ENCODE measurements at regions not wholly inside any gene's neighbourhood (a gene's known extent, or its start where the extent isn't known, plus 50 kb on each side); places are given as distances from the start of the nearest gene placed in this dataset.

DNA sequence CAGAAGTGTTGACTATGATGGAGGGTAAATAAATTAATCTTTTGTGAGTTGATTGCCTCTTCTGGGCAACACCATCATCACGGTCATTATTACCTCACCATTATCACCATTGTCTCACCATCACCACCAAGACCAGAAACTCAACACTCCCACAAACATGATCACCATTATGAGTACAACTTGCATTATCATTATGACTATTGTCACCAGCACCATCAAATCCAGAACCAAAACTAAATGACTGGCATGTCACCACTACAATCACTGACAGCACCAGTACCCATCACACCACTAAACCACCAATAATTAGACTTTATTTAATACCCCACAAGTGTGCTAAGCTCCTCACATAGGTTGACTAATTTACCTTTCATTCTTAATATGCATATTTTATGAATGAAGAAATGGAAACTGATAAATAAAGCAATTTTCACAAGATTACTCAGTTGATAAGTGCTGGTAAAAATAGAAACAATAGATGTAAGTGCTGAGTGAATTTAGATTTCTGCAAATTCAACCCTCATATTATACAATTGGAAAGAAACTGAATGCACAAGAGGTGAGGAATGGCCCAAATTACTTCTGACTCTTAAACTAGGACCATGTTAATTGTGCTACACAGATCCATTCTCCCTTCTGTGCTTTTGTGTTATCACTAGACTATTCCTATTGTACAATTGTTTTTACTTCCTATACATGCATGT lies 517.8 kb upstream of the PAPPA start:
- Histone ChIP-seq H3K4me3 (no peak overlapping the region), H3K4me1 (no peaks in the 10 kb centered on the region), H3K36me3 (no peaks in the 10 kb centered on the region), H3K9me3 (no peaks in the 10 kb centered on the region), H3K27me3 (no peaks in the 10 kb centered on the region), H3K27ac (no peak overlapping the region)
- ATAC-seq = no peak
- 22 to 28% methylated on average over 1 of the region's 1 CpG for WGBS, 2 donors
- no peak for TF ChIP-seq CTCF (IDR thresholded peaks at IDR 0.05)
- no peak for DNase-seq
- intact Hi-C loops (cut with DNase I) = no loop called here
- no peak for FAIRE-seq

- no peak for TF ChIP-seq CTCF (IDR thresholded peaks at IDR 0.05)
- FAIRE-seq (no peak), ATAC-seq (no peak), DNase-seq (no peak)
- intact Hi-C loops (cut with DNase I) = no loop called here
- Histone ChIP-seq H3K36me3 (no peaks in the 10 kb centered on the region), H3K4me3 (no peak overlapping the region), H3K27ac (no peak overlapping the region), H3K4me1 (no peaks in the 10 kb centered on the region), H3K9me3 (no peaks in the 10 kb centered on the region), H3K27me3 (no peaks in the 10 kb centered on the region)
- 38 to 52% methylated on average over 4 of the region's 4 CpGs for WGBS, 2 donors
Observed at GRCh38 chr9:115636596-115636995, 517.0 kb upstream of the PAPPA start.

DNA sequence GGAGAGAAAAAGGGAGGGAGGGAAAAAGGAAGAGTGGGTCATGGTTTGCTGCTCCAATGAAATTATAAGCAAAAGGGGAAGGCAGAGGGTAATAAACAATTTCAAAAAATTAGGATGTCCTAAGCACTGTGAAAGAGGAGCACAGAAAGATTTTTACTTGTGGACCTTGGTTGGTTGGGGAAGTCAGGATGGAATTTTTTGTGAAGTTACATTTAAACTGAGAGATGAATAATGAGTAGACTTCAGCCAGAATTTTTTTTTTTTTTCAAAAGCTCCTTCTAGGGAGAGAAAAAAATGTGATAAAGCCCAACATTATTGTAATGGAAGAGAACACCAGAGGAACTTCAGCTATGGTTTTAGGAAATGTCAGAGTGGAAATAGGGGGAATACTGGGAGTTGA lies 515.9 kb upstream of the PAPPA start:
- FAIRE-seq = no peak

GRCh38 chr9:115640887-115641286 lies 512.7 kb upstream of the PAPPA start:
- DNase-seq (no peak), FAIRE-seq (no peak), ATAC-seq (no peak)
- Histone ChIP-seq H3K27me3 (no peaks in the 10 kb centered on the region), H3K4me1 (no peaks in the 10 kb centered on the region), H3K9me3 (no peaks in the 10 kb centered on the region), H3K27ac (no peak overlapping the region), H3K4me3 (no peak overlapping the region), H3K36me3 (no peaks in the 10 kb centered on the region)
- WGBS, 2 donors = 39 to 42% methylated on average over 2 of the region's 2 CpGs
- intact Hi-C loops (cut with DNase I) = no loop called here
- no peak for TF ChIP-seq CTCF (IDR thresholded peaks at IDR 0.05)

More for the DNA sequence above, 515.9 kb upstream of the PAPPA start:
- no peak for TF ChIP-seq CTCF (IDR thresholded peaks at IDR 0.05)
- Histone ChIP-seq H3K4me3 (no peak overlapping the region), H3K27me3 (no peaks in the 10 kb centered on the region), H3K9me3 (no peaks in the 10 kb centered on the region), H3K27ac (no peak overlapping the region), H3K36me3 (no peaks in the 10 kb centered on the region), H3K4me1 (no peaks in the 10 kb centered on the region)
- no peak for DNase-seq
- intact Hi-C loops (cut with DNase I) = no loop called here
- no peak for ATAC-seq

DNA sequence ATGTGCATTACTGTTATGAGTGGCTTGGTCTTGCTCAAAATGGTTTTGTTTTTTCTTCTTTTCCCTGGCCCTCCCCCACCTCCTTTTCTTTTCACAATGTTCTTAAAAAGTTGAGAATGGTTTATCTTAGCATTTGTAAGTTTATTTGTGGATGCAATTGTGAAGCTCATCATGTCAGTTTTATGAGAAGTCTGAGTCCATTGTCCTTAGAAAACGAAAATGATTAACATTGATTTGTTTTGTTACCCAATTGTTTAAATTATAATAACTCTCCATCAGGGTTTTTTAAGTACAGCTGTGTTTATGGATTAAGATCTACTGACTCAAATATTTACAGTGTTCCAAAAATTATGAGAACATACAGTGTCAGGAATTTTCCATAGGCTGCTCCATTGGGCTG lies 511.3 kb upstream of the PAPPA start:
- Histone ChIP-seq H3K9me3 (no peaks in the 10 kb centered on the region), H3K27ac (no peak overlapping the region), H3K36me3 (no peaks in the 10 kb centered on the region), H3K4me1 (no peaks in the 10 kb centered on the region), H3K27me3 (no peaks in the 10 kb centered on the region), H3K4me3 (no peak overlapping the region)
- FAIRE-seq (no peak), ATAC-seq (no peak), DNase-seq (no peak)
- 29 to 35% methylated on average over 1 of the region's 1 CpG for WGBS, 2 donors
- intact Hi-C loops (cut with DNase I) = no loop called here
- no peak for TF ChIP-seq CTCF (IDR thresholded peaks at IDR 0.05)
